ENCODE measurements at regions not wholly inside any gene's neighbourhood (a gene's known extent, or its start where the extent isn't known, plus 50 kb on each side); places are given as distances from the start of the nearest gene placed in this dataset.

DNA sequence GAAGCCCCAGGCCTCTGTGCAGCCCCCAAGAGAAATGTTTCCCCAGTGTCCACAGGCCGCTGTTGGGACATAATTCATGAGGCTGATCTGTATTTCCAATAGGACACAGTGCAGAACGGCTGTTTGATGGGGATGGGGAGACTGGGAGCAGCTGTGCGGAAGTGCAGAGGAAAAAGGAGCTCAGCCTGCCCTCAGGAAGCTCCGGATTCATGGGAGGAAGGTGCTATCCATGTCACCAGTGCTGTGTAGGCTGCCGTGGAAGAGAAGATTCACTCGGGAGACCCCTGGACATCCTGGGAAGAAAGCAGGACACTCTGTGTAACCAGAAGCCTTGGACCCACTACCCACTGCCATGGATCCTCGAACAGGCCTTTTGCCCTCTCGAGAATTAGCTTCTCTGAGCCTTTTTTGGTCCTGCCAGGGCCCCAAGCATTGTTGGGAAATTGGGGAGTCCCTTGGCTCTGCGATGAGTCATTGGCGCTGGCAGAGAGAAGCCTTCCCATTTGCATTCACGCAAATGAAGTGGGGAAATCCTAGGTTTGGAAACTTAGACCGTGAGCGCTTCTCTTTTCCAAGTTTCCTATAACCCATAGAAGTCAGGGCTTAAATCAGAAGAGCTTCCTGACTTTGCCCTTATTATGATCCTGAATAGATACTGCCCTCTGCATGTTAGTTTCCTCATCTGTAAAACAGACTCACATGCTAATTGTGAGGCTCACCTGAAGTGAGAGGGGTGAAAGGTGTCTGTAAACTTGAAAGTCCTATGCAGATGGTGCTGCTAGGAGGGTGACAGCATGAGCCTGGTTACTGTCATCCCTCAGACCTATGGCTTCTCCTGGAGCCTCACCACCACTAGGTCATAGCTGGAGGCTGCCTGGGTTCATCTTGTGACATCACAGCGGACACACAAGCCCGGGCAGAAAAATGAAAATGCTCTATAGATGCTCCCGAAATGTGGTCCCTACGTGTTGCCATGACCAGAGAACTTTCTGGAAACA is 229.2 kb upstream of the B3GAT1 start:
- Histone ChIP-seq H3K4me1 (no peaks in the 10 kb centered on the region), H3K27ac (no peak overlapping the region), H3K27me3 (peaks cover 0 to 27% of the 10 kb centered on the region in 2 donors), H3K36me3 (no peaks in the 10 kb centered on the region), H3K4me3 (no peak overlapping the region), H3K9me3 (no peaks in the 10 kb centered on the region)
- intact Hi-C loops (cut with DNase I), result no loop called here
- TF ChIP-seq, protein P1, sequence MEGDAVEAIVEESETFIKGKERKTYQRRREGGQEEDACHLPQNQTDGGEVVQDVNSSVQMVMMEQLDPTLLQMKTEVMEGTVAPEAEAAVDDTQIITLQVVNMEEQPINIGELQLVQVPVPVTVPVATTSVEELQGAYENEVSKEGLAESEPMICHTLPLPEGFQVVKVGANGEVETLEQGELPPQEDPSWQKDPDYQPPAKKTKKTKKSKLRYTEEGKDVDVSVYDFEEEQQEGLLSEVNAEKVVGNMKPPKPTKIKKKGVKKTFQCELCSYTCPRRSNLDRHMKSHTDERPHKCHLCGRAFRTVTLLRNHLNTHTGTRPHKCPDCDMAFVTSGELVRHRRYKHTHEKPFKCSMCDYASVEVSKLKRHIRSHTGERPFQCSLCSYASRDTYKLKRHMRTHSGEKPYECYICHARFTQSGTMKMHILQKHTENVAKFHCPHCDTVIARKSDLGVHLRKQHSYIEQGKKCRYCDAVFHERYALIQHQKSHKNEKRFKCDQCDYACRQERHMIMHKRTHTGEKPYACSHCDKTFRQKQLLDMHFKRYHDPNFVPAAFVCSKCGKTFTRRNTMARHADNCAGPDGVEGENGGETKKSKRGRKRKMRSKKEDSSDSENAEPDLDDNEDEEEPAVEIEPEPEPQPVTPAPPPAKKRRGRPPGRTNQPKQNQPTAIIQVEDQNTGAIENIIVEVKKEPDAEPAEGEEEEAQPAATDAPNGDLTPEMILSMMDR (IDR thresholded peaks at IDR 0.05), result no peak
- no peak for DNase-seq
- ATAC-seq, result no peak

DNA sequence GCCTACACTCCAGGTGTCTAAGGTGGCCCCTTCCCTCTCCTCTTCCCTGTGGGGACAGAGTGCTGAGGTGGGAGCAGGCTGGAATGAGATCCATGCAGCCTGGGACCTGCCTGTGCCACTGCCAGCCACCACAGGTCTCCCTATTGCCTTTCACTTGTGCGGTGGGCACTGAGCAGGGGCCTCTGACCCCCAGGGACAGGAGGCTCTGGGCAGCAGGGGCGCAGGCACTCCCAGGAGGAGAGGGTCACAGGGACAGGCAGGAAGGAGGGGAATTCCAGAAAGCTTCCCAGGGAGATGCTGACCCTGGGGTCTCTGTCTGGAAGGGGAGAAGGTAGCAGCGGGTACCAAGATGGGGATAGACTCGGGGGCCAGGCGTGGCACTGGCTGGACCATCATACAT is 228.5 kb upstream of the B3GAT1 start:
- DNase-seq (no peak), ATAC-seq (no peak)
- intact Hi-C loops (cut with DNase I), result no loop called here
- H3K4me1 ChIP-seq, result no peaks in the 10 kb centered on the region
- H3K27ac ChIP-seq, result no peak overlapping the region
- TF ChIP-seq, protein P1 (IDR thresholded peaks at IDR 0.05), result no peak
- no peaks in the 10 kb centered on the region for H3K36me3 ChIP-seq
- H3K27me3 ChIP-seq, result peaks cover 0 to 27% of the 10 kb centered on the region in 2 donors
- no peak overlapping the region for H3K4me3 ChIP-seq
- no peaks in the 10 kb centered on the region for H3K9me3 ChIP-seq

DNA sequence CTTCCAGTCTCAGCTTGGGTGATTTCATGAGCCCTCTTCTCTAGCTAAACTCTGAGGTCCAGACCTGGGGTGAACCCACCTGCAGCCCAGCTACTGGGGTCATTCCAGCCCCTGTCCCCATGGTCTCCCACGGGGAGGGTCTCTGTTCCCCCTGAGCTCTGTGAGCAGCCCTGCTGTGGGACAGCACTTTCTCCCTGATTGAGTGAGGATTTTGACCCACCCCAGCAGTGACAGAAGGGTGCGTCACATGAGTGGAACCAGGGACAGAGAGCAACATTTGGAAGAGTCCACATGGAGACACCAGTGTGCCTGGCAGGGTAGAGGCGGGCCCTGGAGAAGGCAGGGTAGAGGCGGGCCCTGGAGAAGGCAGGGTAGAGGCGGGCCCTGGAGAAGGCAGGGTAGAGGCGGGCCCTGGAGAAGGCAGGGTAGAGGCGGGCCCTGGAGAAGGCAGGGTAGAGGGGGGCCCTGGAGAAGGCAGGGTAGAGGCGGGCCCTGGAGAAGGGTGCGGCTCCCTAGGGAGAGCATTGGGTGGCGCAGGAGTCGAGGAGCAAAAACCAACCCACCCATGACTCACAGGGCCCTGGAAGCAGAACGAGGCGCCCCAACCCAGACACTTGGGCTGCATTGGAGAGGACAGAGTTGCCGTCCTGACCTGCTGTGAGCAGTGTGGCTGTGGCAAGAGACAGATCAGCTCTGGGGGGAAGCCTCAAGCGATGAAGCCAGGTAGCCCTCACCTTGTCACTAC is 227.7 kb upstream of the B3GAT1 start:
- Histone ChIP-seq H3K27ac (no peak overlapping the region), H3K36me3 (no peaks in the 10 kb centered on the region), H3K4me1 (no peaks in the 10 kb centered on the region), H3K27me3 (peaks cover 0 to 27% of the 10 kb centered on the region in 2 donors), H3K4me3 (no peak overlapping the region), H3K9me3 (no peaks in the 10 kb centered on the region)
- no peak for DNase-seq
- intact Hi-C loops (cut with DNase I), result no loop called here
- peak; percentile 57 for ATAC-seq
- TF ChIP-seq, protein P1 (IDR thresholded peaks at IDR 0.05), result no peak

DNA sequence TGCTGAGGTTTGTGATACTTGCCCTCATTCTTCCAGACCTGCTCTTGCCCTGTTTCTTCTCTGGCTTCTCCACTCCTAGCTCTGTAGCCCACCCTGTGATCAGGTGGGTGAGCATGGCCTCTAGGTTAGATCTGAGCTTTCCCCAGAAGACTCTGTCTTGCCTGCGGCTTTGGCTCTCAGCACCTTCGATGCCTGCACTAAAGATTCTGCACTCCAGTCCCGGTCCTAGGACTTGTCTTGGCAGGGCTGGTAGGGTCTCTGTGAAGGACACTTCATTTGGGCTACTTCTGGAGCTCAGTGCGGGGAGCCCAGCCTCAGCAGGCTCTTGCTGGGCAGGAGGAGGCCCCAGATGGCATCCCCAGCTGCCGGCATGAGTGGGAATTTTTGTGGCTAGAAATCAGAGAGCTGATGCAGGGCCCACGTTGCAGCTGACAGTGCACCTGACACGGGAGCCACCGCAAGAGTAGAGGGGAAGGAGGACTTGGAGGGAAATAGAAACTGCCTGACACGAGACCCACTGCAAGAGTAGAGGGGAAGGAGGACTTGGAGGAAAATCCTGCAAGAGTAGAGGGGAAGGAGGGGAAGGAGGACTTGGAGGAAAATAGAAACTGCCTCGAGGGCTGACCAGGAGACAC is 226.9 kb upstream of the B3GAT1 start:
- ATAC-seq (no peak), DNase-seq (no peak)
- Histone ChIP-seq H3K9me3 (no peaks in the 10 kb centered on the region), H3K36me3 (no peaks in the 10 kb centered on the region), H3K27ac (no peak overlapping the region), H3K4me3 (no peak overlapping the region), H3K4me1 (no peaks in the 10 kb centered on the region), H3K27me3 (peaks cover 0 to 27% of the 10 kb centered on the region in 2 donors)
- TF ChIP-seq, protein P1 (IDR thresholded peaks at IDR 0.05), result no peak
- intact Hi-C loops (cut with DNase I), result no loop called here

All from left lung (tissue), 4 donors.